GM18511 (cell line): ENCODE measurements at regions not wholly inside any gene's neighbourhood (a gene's known extent, or its start where the extent isn't known, plus 50 kb on each side); places are given as distances from the start of the nearest gene placed in this dataset.

Experiments used
- ATAC-seq: cut with Tn5 transposase; IDR thresholded peaks from one replicate; pipeline ENCODE4 v1.9.1; 2021; ENCODE audit warnings: mild to moderate bottlenecking, moderate library complexity; ENCODE audit not compliant: unreplicated experiment

DNA sequence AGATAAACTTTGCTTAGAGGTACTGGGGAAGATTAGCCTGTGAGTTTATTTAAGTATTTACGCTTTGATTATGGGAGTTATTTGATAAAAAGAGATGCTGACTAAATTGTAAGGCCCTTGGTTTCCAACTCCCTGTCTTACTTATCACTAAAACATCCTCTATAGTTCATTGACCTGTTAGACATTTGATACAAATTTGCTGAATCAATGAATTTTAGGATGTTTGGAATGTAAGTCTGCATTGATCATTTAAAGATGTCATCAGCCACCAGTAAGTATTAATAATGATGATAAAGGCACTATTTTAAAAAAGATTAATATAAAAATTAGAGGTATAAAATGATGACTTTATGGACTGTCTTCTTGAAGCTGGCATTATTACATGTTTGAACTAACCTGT lies 340.6 kb downstream of the SPRY1 start:
- ATAC-seq = no peak

DNA sequence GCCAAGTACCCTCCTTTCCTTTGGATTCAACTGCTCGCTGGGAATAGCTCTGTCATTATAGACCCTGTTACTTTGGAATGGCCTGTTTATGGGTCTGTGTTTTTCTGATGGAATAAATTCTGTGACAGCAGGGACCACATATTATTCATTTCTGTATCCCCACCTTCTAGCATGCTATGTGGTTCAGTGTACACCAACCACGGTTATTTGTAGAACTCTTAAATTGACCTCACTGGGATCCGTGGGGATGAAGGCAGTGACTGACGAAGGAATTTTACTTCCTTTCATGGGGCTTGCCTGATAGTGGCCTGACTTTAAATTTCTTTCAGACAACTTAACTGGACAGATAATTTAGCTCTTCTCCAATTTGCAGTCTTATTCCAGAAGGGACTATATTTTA lies 343.2 kb downstream of the SPRY1 start:
- ATAC-seq = no peak

DNA sequence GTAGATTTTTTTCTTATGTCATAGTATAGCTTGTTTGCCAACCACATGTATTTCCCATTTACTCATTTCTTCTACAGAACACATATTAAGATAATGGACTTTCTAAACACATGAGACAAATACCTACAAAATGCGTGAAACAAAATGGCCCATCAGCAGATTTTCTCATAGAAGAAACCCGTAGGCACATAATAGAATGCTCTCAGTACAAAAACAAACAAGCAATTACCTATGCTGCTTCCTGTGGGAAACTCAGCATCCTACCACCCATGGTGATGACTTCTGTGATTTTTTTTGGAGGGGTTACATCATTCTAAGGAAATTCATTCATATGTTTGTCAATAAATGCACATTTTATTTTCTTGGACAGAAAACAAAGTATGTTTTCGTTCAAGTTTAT lies 343.6 kb downstream of the SPRY1 start:
- no peak for ATAC-seq

DNA sequence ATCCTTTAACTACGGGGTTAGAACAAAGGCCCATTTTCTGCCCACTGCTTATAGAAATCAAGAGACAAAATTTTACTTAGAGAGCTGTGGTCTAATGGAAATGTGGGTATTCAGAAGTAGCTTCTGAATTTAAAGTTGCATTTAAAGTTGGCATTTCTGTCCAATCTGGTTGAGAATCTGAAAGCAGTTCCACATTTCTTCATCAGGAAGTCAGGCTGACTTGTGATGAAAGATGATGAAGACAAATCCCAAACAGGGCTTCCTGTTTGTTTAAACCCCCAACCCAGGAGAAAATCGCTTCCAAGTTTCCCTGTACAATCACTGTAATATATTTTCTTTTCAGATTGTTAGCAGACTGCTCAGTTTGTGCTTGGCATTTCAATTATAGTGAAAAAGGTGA lies 345.3 kb downstream of the SPRY1 start:
- ATAC-seq = no peak

DNA sequence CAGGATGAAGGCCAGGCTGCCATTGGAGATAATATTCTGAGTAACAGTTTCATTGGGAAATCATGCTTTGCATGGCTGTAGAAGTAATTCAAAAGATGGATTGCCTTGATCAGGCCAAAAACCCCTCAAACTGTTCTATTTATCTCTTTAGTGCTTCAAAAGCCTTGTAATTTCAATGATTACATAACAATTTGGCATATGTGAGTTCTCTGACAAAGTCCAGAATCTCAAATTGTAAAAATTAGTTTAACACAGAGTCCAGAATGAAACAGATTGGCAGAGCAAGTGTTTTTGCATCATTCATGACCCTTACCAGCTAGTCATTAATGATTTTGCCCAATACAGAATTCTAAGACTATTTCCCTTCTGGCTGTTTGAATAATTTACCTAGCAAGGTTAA lies 347.3 kb downstream of the SPRY1 start:
- no peak for ATAC-seq

DNA sequence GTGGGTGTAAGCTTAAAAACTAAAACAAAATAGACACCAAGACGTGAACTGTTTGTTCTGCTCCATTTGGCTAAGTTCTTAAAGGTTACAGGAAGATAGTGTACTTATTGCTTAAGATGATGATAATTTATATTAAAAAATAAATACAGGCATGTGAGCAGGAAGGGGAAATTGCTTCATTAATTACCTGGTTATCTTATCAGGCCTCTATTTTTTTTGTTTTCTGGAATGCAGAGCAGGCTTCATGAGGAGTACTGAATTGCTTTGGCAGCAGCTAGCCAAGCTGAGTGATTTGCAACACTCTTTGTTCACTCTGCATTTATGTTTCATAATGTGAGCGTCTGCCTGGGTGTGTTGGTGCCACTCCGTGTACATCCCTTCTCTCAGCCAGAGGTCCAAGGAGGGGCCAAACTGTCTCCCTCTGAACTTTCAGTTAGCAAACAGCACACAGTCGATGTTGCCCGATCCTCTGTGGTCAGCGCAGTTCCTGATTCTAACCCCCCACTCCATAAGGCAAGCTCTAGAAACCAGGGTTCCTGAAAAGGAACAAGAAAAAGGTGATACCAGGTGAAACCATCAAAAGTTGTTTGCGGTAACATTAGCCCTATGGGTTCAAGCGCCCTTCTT lies 348.2 kb downstream of the SPRY1 start:
- no peak for ATAC-seq

DNA sequence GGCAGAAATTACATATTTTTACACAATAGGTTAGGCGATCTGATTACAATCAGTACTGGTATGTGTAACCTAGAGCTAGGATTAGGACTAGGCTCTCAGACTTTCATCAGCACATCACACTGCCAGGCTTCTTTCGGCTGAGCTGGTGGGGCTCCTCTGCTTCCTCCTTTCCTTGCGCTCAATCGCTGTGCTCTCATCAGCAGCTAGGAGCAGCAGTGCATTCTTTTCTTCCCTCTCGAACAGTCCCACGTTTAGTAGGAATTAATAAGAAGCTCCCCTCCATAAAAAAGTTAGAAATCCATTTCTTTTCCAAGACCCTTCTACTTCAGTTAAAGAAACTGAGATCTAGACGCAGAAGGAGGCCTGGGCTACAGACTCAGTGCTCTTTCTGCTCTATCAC lies 350.4 kb downstream of the SPRY1 start:
- no peak for ATAC-seq

DNA sequence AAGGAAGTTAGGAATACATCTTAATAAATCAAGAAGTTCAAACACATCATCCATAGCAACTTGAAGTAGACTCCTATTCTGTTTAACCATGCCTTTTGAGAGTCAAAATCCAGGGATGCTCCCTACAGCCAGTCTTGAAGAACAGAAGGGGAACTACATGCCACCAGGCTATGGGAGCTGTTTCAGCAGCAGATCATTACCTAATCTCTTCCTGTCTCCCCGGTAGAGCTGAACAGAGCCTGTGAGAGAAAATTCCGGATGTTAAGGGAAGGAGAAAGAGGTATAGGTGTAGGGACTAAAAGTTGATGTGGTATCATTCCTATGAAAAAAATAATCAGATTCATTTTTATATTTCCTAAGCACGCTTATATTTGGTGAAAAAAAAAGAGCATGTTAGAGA lies 352.2 kb downstream of the SPRY1 start:
- no peak for ATAC-seq

DNA sequence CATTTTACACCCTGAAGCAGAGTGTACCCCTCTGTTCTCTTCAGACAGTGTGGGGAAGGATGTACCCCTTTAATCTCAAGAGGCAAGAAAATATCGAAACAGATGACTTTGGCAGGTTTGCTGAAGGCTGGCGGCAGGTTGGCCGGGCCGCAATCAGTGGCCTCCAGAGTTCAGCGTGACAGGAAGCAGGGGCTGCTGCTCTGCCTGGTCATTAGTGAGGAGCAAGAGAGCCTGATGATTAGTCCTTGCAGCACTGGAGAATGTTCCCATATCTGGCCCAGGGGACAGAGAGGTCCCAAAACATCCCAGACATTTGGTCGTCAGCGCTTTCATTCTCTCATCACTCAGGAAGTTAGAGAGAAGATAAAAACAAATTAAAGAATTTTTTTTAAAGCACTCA lies 352.8 kb downstream of the SPRY1 start:
- ATAC-seq = no peak

DNA sequence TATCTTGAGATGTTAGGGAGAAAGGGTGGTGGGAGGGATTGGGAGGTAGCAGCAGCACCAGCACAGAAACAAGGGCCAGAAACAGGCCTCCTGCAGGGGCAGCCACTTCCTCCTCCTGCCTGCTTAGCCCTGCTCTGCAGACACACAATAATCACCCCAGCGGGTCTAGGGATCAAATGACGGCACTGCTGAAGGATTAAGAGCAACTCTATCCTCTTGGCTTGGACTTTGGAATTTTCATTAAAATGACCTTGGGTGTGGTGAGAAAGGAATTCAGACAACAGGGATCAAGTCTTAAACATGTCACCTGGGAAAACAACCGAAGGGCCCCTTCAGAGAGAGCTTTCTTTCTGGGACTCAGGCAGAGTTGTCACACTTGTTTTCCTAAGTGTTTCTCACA lies 353.4 kb downstream of the SPRY1 start:
- no peak for ATAC-seq

DNA sequence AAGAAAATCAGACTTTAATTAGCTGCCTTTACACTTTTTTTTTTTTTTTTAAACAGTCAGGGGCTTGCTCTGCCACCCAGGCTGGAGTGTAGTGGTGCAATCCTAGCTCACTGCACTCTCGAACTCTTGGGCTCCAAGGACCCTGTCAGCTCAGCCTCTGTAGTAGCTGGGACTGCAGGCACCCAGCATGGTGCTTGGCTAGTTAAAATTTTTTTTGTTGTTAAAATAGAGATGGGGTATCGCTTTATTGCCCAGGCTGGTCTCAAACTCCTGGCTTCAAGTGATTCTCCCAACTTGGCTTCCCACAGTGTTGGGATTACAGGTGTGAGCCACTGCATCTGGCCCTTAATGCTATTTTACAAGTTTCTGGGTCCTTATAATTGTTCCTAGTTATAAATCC lies 359.1 kb downstream of the SPRY1 start:
- ATAC-seq = no peak

DNA sequence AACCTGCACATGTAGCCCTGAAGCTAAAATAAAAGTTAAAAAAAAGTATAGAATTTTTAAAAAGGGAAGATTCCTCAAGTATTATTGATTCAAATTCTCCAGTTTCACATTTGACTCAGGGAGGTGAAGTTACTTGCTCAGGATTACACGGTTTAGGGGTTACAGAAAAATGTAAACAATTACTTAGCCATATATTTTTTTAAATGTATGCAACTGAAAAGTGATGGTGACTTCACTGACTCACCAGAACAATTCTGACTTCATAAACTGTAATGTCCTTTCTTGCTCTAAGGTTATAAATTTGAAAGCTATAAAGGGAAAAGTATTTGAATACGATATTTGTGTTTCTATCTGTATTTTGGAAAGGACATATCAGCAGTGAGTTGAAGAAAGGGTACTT lies 371.2 kb downstream of the SPRY1 start:
- no peak for ATAC-seq

DNA sequence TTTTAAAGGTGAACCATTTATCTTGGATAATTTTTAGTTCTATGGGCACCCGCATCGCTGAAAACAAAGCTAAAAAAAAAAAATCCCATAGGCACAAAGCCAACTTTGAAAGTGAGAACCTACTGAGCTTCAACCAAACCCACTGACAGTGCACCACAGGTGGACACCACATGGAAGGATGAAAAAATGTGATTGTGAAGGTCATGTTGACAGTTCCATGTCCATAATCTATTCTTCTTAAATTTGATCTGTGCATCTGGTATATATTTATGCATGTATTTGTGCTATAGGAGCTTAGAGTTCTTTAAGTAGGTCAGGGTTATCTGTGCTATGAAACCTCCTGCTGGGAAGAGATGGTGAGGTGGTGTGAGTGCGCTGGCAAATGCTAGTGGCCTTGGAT lies 374.3 kb downstream of the SPRY1 start:
- ATAC-seq = no peak

DNA sequence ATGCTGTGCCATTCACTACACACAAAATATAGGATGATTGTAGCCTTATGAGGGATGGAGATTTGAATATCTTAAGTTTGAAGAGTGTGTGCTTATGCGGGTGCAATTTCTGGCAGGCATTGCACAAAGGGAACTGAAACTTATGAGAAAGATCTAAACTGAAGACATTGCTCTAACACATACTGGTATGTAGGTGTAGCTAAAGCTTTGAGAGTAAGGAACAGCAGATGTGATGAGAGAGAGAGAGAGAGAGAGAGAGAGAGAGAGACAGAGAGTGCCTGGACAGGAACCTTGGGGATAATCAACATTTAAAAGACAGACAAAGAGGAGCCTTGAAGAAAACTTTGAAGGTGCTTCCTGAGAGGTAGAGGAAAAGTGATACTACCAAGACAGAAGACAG lies 379.7 kb downstream of the SPRY1 start:
- ATAC-seq = peak; percentile 99

DNA sequence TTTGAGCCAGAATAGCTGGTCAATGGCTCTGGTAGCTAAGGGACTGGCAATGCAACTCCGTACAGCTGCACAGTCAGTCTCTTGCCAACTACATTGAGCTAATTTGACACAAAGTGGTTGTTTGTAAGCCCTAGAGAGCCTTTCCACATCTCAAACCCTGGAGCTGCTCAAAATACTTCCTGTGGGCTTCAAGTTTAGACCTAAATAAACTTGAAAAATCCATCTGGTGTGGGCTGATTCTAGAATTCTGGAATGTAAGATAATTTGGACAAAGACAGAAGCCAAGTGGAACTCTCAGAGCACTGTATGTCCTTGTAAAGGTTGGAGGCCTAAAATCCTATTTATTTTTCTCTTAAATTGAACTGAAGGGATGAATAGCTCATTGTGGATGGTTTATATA lies 380.8 kb downstream of the SPRY1 start:
- ATAC-seq = no peak

DNA sequence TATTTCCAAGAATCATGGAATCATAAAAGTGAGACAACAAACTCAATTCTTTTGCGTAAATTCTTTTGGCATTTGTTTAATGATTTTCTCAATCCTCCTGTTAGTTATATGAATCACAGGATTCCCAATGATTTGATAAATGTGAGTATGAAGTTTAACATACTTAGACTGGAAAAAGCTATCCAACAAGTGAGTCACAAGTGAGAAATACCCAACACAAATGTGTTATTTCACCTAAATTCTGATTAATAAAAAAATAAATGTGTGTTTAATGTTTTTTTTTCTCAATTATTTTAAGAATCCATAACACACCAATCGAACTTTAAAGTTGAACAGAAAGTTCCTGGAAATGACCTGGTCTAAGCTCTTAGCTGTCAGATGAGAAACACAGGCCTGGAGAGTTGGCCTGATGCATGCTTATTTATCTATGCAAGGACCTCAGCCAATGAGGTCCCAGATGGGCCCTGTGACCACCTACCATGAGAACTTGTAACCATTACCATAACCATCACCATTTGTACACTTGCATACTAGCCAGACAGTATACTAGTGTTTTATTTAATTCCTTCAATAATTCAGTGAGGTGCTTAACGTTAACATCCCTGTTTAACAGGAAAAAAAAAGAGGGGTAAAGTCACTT lies 386.7 kb downstream of the SPRY1 start:
- no peak for ATAC-seq

DNA sequence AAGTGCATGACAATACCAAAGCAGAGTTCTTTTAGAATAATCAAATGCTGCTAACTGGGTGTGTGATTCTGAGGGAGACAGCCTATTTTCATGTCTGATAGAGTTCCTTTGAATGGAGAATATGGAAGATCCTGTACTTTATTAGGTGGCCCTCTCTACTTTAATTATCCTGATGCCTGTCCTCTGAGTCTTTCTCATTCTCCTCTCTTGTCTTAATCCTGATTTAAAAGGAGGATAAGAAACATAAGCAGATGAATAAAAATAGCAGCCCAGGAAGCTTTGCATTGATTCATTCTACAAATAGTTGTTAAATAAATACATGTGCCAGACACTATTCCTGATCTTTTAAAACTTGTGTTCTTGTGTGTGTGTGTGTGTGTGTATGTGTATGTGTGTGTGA lies 387.3 kb downstream of the SPRY1 start:
- ATAC-seq = no peak

DNA sequence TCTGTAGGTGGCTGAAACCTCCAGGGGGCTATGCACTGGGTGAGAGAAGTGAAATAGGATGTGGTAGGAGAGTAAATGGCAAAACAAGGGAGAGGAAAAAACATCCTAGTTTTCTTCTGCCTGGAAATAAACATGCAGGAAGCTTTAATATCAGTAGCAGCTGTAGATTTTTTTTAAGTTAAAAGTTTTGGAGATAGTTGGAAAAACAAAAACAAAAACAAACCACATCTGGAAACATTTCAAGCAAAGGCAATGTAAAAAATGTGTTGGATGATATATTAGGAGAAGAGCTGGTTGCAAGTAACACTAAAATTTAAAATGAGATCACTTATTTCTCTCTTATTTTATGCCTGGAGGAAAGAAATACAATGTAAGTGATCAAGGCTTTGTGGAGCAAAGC lies 388.0 kb downstream of the SPRY1 start:
- ATAC-seq = no peak

DNA sequence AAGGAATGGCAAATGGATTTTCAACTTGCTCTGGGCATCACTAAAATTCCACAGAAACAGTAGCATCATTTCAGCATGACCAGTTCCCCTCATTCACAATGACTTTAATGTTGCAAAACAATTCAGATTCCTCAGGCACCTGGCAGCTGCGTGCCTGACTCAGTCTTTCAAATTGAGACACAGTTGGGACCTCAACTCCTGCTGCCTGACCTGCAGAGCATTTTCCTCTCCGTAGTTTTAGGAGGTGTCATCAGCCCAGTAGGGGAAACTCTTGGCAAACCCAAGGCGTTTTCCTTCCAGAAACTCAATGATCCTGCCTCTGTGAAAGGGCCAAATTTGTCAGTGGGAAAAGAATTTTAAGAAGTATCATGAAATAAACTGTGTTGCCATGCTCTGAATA lies 388.9 kb downstream of the SPRY1 start:
- no peak for ATAC-seq

DNA sequence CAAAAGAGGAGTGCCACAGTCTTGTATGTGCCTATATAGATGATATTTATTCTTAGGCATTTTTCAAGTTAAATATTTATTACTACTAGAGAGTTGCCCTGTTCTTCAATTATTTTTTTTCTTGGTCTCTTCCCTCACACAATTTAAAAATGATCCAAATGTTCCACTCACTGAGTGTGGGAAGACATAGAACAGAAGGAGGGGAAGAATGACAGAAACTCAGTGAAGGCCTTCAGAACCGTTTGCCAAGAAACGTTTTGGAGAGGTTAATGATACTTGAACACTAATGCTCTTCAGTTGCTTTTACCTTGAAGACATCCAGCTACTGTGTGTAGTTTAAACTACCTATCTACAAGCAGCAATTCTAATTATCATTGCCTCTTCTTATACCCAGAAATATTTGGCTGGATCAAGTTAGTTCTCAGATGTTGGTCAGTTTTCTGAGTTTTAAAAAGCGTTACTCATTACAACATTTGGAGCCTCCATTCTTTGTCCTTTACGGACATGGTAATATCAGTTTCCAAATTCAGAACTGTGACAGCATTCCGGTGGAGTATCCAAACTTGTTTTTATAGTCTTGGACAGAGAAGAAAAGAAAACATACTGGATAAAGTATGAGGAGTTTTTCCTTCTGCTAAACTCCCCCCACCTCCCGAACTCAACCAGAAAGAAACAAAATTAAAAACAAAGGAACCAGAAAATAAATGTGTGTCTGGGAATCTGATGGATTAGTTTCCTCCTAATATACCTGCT lies 389.7 kb downstream of the SPRY1 start:
- ATAC-seq = no peak

DNA sequence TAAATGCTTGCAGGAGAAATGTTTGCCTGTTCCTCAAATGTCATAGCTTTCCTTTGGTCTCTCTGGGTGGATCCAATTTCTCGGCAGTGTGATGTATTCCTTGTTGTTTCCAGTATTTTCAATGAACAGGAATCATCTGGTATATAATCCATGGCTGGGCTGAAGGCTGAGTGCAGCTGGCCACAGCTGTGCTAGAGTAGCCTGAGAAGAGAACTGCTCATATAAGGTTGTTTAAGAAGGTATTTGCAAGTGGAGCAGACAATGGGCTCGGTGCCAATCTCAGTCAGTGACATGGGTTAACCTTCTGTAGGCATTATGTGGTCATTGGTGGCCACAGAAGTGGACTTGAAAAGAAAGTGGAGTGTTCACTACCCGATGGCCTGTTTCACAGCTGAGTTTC lies 390.3 kb downstream of the SPRY1 start:
- ATAC-seq = no peak

DNA sequence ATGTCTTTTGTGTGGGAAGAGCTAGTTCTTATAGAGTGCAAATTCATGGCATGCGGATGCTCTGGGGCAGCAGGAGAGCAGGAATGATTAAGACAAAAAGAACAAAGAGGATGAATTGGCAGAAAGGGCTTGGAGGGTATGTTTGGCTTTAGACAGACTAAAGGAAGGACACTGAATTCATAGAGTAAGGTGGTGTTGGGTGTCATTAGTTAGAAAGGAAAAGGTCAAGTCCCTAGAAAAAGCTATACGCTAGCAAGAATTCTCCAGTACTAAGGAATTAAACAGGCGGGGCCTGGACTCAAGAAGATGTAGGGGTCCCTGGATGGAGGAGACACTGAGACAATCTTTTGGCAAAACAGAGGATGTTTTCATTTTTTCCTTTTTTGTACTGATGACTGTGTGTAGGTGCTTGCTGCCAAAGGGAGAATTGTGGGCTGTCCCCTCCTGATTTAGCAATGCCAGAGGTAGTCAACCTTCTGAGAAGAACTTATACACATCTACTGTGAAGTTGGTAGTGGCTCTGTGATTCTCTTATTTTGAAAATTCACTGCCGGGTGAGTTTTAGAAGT lies 391.0 kb downstream of the SPRY1 start:
- ATAC-seq = no peak
